ENCODE measurements at regions not wholly inside any gene's neighbourhood (a gene's known extent, or its start where the extent isn't known, plus 50 kb on each side); places are given as distances from the start of the nearest gene placed in this dataset.

- Histone ChIP-seq H3K4me1 (ENCODE audit: insufficient read depth, low read length, severe bottlenecking) (no peaks in the 10 kb centered on the region), H2AFZ (ENCODE audit: low read length) (no peak overlapping the region), H4K20me1 (ENCODE audit: insufficient read depth, low read length) (no peaks in the 10 kb centered on the region), H3K27ac (ENCODE audit: low read depth, low read length, poor library complexity, severe bottlenecking) (no peak overlapping the region), H3K4me3 (ENCODE audit: low read depth, low read length, poor library complexity, severe bottlenecking) (no peak overlapping the region), H3K36me3 (ENCODE audit: insufficient read depth, low read length) (no peaks in the 10 kb centered on the region), H3K79me2 (ENCODE audit: insufficient read depth, low read length) (no peaks in the 10 kb centered on the region), H3K27me3 (ENCODE audit: insufficient read depth, low read length) (no peaks in the 10 kb centered on the region), H3K9ac (ENCODE audit: low read length) (no peak overlapping the region), H3F3A (ENCODE audit: insufficient read depth, low read length) (no peaks in the 10 kb centered on the region), H3K9me2 (ENCODE audit: low read depth, low read length) (no peaks in the 10 kb centered on the region), H3K9me3 (ENCODE audit: low read length) (no peaks in the 10 kb centered on the region), H3K4me2 (ENCODE audit: low read length) (no peak overlapping the region)
- TF ChIP-seq CTCF (IDR thresholded peaks at IDR 0.05; ENCODE audit: low read length) (no peak), EZH2 (IDR thresholded peaks at IDR 0.05; ENCODE audit: borderline replicate concordance, low read length) (no peak)
Observed at GRCh38 chr17:71273441-71273840, 847.4 kb upstream of the SOX9 start.

- Histone ChIP-seq H3K36me3 (ENCODE audit: insufficient read depth, low read length) (no peaks in the 10 kb centered on the region), H4K20me1 (ENCODE audit: insufficient read depth, low read length) (no peaks in the 10 kb centered on the region), H3K9me2 (ENCODE audit: low read depth, low read length) (no peaks in the 10 kb centered on the region), H3K9me3 (ENCODE audit: low read length) (no peaks in the 10 kb centered on the region), H3F3A (ENCODE audit: insufficient read depth, low read length) (no peaks in the 10 kb centered on the region), H3K9ac (ENCODE audit: low read length) (no peak overlapping the region), H3K4me2 (ENCODE audit: low read length) (no peak overlapping the region), H3K4me1 (ENCODE audit: insufficient read depth, low read length, severe bottlenecking) (no peaks in the 10 kb centered on the region), H3K27ac (ENCODE audit: low read depth, low read length, poor library complexity, severe bottlenecking) (no peak overlapping the region), H3K4me3 (ENCODE audit: low read depth, low read length, poor library complexity, severe bottlenecking) (no peak overlapping the region), H3K79me2 (ENCODE audit: insufficient read depth, low read length) (no peaks in the 10 kb centered on the region), H3K27me3 (ENCODE audit: insufficient read depth, low read length) (no peaks in the 10 kb centered on the region), H2AFZ (ENCODE audit: low read length) (no peak overlapping the region)
- TF ChIP-seq EZH2 (IDR thresholded peaks at IDR 0.05; ENCODE audit: borderline replicate concordance, low read length) (no peak), CTCF (IDR thresholded peaks at IDR 0.05; ENCODE audit: low read length) (no peak)
Observed at GRCh38 chr17:71276079-71276478, 844.7 kb upstream of the SOX9 start.

GRCh38 chr17:71283486-71283885 is 837.3 kb upstream of the SOX9 start:
- no peaks in the 10 kb centered on the region for H3K27me3 ChIP-seq (ENCODE audit: insufficient read depth, low read length)
- H3K9me3 ChIP-seq (ENCODE audit: low read length), result no peaks in the 10 kb centered on the region
- TF ChIP-seq EZH2 (IDR thresholded peaks at IDR 0.05; ENCODE audit: borderline replicate concordance, low read length) (no peak), CTCF (IDR thresholded peaks at IDR 0.05; ENCODE audit: low read length) (no peak)
- H3K9me2 ChIP-seq (ENCODE audit: low read depth, low read length), result no peaks in the 10 kb centered on the region
- H2AFZ ChIP-seq (ENCODE audit: low read length), result no peak overlapping the region
- H3K36me3 ChIP-seq (ENCODE audit: insufficient read depth, low read length), result no peaks in the 10 kb centered on the region
- no peak overlapping the region for H3K4me2 ChIP-seq (ENCODE audit: low read length)
- no peaks in the 10 kb centered on the region for H3F3A ChIP-seq (ENCODE audit: insufficient read depth, low read length)
- no peaks in the 10 kb centered on the region for H3K79me2 ChIP-seq (ENCODE audit: insufficient read depth, low read length)
- H3K4me3 ChIP-seq (ENCODE audit: low read depth, low read length, poor library complexity, severe bottlenecking), result no peak overlapping the region
- no peak overlapping the region for H3K27ac ChIP-seq (ENCODE audit: low read depth, low read length, poor library complexity, severe bottlenecking)
- H3K4me1 ChIP-seq (ENCODE audit: insufficient read depth, low read length, severe bottlenecking), result no peaks in the 10 kb centered on the region
- no peaks in the 10 kb centered on the region for H4K20me1 ChIP-seq (ENCODE audit: insufficient read depth, low read length)
- no peak overlapping the region for H3K9ac ChIP-seq (ENCODE audit: low read length)

Measured in OCI-LY1 (cell line).